Urothelium cell line (cell line): ENCODE measurements at regions not wholly inside any gene's neighbourhood (a gene's known extent, or its start where the extent isn't known, plus 50 kb on each side); places are given as distances from the start of the nearest gene placed in this dataset.
"Not testable (repeated sequence)": the region's sequence is repeated elsewhere in the genome, so short reads cannot be mapped to it uniquely, and the experiment has no call there.

Source experiments
- DNase-seq: peaks from one replicate; pipeline ENCODE4 v3.0.0; 2011; ENCODE audit warnings: low spot score, mixed read lengths
- FAIRE-seq: peaks from 2 replicates; lab custom pipeline; 2011; peaks lifted over from hg19 to GRCh38; lab: Jason Lieb, UNC

DNA sequence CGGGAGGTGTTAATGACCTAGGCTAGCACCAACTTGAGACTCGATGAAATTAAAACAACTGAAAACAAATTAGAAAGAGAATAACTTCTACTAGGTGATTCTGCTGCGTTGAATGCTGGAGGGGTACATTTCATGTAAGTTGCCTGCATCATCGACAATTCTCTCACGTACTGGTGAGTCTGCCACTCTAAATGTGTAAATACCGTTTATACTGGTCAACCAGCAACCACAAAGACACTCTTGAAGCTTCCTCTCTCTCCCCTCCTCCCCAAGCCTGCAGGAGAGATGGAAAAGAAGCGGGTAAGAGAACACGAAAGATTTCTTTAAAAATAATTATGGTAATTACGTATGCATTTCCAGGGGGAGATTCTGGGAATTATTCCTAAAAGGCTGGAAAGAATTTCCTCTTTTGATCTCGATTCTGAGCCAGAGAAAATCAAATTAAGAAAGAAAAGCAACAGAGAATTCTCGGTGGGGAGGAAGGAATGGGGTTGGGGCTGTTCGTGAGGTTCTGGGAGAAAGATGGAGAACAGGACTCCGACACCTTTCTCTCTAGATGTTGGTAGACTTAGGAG lies 68.6 kb upstream of the MRTFB start:
- DNase-seq (no peak), FAIRE-seq (no peak)

DNA sequence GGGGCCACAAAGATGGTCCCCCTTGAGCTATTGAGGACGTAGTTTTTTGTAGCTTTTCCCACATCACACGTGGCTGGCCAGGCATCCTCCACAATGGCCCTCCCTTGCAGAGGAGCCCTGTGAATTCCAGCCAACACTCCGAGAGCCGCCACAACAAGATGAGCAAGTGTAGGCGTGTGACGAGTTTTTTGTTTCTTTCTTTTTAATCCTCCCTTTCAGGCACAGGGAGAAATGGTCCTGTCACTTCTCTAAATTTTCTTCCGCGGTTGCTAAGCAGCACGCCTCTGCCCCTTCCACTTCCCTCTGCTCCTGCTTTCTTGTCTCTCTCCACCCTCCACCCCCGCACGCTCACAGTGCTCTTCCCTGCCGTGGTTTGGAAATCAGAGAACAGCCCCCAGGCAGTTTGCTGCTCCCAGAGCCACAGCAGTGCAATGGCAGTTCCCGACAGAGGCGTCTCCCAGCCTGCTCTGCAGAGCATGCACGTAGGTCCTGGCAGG lies 68.0 kb upstream of the MRTFB start:
- FAIRE-seq (no peak), DNase-seq (peak; percentile 80)

DNA sequence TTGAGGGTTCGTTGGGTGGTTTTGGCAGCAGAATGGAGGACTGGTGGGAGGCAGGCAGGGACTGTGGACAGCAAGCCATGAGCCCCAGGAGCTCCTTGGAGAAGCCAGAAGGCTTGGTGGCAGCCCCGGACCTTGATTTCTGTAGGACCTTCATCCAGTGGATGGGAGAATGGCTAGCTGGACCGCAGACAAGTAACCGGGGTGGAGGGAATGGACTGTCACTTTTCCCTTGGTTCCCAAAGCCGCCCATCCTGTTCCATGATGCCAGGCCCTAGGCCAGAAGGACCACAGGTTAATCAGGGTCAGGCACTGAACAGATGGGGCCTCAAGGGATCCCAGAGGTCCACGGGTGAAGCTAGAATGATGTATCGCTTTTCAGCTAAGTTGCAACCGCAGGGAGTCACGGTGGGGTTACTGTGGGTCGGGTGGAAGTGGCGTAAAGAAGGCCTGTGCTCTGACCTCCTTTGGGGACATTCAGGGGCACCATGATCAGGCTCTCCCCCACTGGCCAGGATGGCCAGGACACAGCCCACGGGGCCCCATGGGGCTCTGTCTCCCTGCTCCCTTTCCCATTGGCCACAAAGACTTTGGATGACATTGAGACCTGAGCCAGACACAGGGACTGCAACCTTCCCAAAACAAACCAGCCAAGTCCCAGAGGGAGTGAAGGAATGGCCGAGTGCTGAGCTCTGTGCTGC lies 66.9 kb upstream of the MRTFB start:
- no peak for FAIRE-seq

DNA sequence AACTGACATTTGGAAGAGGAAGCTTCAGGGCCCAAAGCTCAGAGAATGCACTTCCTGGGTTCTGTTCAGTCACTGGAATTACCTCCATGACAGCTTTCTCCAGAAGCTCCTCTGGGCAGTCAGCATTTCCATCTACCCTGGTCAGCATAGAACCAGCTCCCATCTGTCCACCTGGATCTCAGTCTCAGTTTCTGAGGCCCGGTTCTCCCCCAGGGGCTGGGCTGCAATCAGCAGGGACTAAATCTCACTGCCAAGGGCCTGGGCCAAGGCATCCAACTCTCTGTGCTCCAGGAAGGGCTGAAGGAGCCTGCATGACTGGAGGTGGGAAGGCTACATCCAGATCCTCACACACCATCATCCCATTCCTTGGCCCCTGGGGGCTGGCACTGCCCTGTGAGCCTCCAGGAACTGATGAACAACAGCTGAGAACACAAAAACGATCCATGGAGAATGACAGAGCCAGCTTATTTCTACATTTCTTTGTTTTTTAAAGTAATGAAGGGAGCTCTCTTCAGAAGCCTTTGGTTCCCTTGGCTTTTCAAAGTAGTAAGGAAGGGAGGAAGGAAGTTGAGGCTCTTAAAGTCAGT lies 66.3 kb upstream of the MRTFB start:
- FAIRE-seq (no peak), DNase-seq (no peak)

More for the DNA sequence above, 66.9 kb upstream of the MRTFB start:
- no peak for DNase-seq

DNA sequence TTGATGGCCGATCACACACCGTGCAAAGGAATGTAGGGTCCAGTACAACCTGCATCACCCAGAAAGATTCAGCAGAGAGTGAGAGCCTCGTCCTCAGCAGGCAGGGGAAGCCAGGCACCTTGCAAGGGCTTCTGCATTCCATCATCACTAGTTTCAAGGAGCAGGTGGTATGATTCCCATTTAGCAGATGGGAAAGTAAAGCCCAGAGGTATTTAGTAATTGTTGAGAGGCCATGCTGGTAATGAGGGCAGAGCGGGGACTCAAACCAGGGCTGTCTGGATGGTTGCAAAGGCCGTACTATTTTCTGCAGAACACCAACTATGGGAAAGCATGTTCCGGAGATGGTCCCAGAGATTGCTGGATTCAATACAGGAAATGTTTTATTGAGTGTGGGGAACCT lies 65.8 kb upstream of the MRTFB start:
- no peak for FAIRE-seq
- no peak for DNase-seq

DNA sequence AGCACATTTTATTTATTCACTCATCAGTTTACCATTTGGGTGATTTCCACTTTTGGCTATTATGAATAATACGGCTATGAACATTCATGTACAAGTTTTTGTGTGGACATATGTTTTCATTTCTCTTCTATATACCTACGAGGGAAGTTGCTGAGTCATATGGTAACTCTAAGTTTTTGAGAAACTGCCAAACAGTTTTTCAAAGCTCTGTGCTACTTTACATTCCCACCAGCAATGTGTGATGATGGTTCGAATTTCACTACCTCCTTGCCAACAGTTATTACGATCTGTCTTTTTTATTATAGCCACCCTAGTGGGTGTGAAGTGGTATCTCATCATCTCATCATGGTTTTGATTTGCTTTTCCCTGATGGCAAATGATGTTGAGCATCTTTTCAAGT lies 63.7 kb upstream of the MRTFB start:
- no peak for FAIRE-seq

DNA sequence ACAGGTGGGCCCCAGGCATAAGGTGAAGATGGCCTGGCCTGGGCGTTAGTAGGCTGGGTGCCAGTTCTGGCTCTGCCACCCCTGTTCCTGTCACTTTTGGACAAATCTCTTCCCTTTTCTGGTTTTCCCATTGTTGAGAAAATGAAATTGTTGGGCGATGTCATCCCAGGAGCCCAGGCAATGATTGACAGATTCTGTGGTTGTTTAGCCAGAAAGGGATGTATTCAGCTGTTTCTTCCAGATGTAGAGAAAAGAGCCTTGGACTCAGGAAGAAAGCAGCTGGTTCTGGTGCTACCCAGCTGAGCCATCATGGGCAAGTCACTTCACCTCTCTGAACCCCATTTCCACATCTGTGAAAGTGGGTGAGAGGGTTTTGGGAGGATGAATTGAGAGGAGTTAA lies 60.1 kb upstream of the MRTFB start:
- no peak for FAIRE-seq
- DNase-seq, result no peak

More for the DNA sequence above, 63.7 kb upstream of the MRTFB start:
- no peak for DNase-seq

DNA sequence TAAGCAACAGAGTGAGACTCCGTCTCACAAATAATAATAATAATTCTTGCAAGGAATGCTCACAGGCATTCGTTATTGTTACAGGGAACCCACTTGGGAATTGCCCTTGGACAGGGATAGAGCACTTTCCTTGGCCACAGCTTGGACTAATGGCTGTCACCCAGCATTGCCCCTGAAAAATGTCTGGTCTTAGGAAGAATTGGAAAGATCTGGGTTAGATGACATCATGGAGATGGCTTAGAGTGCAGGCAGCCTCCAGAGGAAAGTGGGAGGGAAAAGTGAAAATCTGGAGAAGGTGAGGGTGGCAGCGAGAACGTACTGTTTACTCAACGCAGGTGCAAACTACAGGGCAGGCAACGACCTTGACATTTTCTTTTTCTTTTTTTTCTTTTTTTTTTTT lies 59.3 kb upstream of the MRTFB start:
- no peak for FAIRE-seq
- DNase-seq, result no peak

DNA sequence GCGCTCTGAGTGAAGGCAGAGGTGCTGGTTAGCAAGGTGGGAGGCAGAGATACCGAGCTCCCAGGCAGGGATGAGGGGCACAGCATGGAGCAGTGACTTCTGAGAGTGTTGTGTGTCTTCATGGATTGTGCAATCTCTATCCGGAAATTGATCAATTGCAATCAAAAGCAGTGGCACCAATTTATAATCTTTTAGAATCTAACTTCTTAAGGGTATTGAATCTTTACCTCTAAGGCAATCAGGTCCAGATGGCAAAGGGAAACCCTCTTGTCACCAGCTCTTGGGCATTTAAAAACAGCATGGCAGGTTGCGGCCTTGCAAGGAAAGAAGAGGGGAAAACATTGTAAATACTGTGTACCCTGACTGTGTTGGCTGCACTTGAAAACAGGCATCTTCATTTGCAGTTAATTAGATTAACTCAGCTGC lies 58.0 kb upstream of the MRTFB start:
- DNase-seq (no peak), FAIRE-seq (no peak)

DNA sequence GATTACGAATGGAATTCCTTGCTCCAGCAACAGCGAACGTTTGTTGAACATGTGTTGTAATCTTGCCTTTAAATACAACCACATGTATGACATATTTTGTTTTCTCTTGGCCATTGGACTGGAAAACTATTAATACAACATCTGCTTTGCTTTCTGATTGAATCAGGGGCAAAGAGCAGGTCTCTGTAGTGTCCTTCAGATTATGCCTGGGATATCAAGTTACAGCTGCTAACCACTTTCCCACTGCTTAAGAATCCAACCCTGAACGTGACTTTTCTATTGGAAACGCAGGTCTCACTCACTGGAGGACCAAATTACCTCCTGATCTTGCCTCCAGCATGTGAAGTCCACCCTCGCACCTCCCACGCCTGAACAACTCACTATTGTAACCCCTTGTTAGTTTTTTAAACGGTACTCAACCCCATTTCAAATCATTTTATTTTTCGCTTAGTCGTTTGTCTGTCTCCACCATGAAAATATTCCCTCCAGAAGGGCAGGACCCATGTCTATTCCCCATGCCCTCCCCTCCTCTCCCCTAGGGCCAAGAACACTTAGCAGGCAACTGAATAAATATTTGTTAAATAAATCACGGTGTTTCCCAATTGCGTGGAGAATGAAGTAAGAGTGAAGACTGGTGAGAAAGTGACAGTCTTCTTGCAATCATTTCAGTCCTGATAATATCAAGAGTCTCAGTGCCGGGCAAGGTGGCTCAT lies 57.4 kb upstream of the MRTFB start:
- no peak for FAIRE-seq

DNA sequence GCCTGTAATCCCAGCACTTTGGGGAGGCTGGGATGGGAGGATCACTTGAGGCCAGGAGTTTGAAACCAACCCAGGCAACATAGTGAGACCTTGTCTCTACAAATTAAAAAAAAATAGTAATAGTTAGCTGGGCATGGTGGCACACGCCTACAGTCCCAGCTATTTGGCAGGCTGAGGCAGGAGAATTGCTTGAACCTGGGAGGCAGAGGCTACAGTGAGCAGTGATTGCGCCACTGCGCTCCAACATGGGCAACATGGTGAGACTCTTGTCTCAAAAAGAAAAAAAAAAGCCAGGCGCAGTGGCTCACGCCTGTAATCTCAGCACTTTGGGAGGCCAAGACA lies 56.9 kb upstream of the MRTFB start:
- FAIRE-seq (no peak), DNase-seq (no peak)

More for the DNA sequence above, 57.4 kb upstream of the MRTFB start:
- peak; percentile 38 for DNase-seq

DNA sequence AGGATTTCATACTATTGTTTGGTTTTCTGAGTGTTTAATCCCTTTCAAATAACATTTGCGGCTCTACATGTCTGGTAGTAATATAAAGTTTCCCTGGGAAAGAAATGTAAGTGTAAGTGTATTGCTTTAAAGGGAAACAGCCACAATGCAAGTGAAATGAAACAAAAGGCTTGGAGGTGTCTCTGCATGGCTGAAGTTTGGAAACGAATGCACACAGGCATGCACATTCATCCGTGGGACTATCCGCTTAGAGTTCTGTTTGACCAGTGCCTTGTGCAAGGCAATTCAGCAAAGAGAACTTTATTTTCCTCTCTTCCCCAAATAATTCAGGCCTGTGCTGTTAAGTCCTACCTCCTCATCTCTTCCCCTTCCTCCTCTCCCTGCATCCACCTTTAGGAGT lies 56.1 kb upstream of the MRTFB start:
- DNase-seq (no peak), FAIRE-seq (no peak)

DNA sequence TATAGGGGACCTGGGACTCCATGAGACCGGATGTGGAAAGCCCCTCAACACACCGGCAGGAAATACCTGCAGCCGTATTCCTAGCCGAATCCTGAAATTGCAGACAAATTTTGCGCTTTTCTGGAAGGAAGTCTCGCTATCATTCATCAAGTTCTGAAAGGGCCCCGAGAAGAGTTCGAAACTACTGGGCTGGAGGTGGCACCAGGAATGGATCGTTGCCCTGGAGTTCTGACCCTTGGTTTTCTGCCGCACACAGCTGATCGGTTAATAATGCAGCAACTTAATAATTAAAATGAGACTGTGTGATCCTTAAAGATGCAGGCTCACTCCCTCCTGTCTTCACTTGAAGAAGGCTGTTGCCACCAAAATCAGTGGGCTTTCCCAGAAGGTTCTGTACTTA lies 55.7 kb upstream of the MRTFB start:
- no peak for FAIRE-seq
- DNase-seq, result no peak

DNA sequence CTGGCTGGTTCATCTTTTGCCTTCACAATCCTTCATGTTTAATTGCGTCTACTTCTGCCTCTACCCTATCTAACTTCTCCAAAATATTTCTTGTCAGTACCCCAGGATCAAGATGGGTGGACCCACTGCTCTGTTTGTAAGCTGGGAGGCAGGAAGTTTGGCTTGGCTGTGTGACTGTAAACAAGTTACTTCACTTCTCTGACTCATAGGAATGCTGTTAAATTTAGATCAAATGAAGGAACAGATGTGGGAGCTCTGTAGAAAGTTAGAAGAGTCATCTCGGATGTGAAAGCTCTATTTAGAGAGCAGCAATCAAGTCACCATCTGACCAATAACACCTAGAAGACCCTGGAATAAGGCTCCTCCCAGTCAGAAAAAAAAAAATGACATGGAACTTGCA lies 55.2 kb upstream of the MRTFB start:
- DNase-seq (peak; percentile 58), FAIRE-seq (no peak)

DNA sequence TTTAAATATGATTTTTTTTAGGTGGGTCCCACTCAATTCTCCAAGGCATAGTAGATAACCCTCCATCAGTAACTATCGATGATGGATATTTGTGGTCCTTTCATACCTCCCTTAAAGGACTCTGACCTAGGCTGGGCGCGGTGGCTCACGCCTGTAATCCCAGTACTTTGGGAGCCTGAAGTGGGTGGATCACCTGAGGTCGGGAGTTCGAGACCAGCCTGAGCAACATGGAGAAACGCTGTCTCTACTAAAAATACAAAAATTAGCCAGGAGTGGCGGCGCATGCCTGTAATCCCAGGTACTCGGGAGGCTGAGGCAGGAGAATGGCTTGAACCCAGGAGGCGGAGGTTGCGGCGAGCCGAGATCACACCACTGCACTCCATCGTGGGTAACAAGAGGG lies 54.8 kb upstream of the MRTFB start:
- DNase-seq, FAIRE-seq: not testable (repeated sequence)

DNA sequence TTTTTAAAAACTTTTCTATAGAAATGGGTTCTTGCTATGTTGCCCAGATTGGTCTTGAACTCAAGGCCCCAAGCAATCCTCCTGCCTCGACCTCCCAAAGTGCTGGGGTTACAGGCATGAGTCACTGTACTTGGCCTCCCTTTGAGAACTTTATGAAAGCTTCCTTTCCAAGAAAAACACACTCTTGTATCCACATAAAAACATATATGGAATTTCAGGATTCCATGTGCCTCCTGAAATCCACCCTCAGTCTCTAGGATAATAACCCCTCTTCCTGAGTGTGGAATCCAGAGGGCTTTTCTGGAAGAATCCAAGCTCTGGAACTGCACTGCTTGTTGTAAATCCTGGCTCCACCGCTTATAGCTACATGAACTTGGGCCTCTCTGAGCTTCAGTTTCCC lies 53.2 kb upstream of the MRTFB start:
- no peak for FAIRE-seq
- no peak for DNase-seq

DNA sequence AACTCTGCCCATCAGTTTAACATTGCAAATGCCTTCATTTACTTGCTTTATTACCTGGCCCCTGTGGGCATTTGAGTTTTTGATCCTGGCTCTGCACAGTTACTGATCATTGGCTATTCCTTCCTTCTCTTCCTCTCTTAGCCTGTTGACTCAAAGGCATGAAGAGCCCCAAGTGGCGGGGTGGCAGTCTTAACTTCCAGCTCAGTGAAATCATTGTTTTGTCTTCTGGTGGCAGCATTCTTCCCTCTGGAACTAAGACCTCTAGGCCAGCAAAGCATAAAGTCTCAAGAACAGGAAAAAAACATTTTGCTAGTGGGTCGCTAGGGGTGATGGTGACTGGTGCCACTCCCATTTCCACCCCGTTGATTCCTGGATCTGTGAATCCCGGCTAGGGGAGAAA lies 52.3 kb upstream of the MRTFB start:
- FAIRE-seq, result no peak
- DNase-seq, result no peak

DNA sequence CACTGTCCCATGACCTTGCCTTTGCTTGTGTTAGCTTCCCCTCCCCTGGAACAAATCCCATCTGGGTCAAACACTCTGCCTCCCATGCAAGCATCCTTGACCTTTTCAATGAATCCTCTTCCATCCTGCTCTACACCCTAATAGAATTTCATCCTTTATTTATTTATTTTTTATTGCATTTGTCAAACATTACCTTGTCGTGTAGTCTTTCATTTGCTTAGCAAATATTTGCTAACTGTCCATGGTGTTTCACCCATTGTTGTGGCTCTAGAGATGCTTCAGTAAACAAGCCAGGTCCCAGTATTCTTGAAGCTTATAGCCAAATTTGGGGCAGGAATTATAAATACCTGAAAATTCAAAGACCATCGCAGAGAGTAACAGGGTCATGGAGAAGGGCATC lies 51.0 kb upstream of the MRTFB start:
- FAIRE-seq, result no peak
- DNase-seq, result no peak
